ENCODE measurements at regions not wholly inside any gene's neighbourhood (a gene's known extent, or its start where the extent isn't known, plus 50 kb on each side); places are given as distances from the start of the nearest gene placed in this dataset.

DNA sequence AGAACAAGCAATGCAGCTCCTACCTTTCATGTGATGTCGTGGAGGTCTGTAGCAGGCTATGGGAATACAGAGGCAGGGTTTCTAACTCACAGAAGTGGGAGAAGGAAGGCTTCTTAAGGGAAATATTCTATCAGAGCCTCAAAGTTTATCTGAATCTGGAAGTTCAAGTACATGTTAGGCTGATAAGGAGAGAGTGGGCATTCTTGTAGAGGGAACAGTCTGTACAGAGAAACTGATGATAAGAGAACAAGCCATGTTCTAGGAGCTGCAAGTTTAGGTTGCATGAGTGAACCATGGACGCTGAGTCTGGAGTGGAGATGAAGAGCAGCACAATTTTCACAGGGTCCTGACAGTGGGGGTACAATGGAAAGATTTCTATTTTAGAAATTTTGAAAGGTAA lies 344.0 kb downstream of the CHRM3 start:
- no peak for DNase-seq (ENCODE audit: low read depth in 2 of 2)

DNA sequence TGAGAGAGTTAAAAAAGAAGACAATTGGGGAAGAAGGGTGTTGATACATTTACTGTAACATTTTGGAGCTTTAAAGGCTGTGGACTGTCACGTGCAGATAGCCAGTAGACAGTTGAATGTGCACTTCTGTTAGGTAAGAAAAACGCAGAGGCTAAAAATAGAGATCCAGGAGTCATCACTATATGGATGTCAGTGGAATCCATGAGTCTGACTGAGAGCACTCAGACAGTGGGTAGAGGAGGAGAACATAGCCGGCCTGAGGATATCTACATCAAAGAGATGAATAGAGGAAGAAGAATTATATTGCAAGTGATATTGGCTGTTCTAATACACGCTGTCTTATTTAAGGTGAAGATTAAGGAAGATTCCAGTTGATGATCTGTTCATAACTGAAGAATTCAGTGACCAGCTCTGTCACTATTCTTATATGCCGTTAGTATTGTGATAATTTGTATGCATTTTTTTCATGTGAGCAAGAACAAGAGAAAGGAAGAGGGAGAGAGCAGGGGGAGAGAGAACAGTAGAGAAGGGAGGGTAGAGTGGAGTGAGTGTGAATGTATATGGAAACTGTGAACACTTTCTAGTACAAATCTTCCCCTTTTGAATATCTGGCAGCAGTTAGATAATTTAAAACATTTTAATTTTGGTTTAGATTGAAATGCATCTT lies 344.8 kb downstream of the CHRM3 start:
- DNase-seq (ENCODE audit: low read depth in 2 of 2), result no peak

DNA sequence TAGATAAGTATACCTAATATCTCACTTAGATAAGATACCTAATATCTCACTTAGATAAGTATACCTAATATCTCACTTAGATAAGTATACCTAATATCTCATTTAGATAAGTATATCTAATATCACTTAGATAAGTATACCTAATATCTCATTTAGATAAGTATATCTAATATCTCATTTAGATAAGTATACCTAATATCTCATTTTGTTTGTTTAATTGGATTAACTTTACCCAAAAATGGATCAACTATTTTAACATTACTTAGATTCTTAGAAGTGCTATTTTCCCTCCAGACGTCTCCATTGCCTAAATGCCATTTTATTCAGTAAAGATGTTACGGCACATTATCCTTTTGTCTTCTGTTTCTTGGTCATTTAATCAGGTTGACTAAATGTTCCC lies 346.4 kb downstream of the CHRM3 start:
- DNase-seq (ENCODE audit: low read depth in 2 of 2), result no peak

DNA sequence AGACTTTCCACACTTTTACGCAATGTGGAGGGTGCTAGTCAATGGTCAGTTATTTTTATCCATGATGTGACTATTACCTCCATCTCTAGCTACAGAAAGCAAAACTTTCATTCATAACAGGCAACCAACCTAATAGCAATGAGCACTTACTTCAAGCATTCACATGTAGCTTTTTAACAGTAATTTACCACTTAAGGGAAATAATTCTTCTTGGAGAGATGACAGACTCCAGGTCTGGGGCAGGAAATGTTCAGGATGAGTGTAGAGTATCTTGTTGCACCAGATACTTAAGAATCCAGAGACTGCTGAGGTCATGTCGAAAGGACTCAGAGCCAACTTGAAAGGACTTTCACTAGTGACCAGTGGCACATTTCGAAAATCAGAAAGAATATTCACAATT lies 347.6 kb downstream of the CHRM3 start:
- DNase-seq (ENCODE audit: low read depth in 2 of 2), result no peak

DNA sequence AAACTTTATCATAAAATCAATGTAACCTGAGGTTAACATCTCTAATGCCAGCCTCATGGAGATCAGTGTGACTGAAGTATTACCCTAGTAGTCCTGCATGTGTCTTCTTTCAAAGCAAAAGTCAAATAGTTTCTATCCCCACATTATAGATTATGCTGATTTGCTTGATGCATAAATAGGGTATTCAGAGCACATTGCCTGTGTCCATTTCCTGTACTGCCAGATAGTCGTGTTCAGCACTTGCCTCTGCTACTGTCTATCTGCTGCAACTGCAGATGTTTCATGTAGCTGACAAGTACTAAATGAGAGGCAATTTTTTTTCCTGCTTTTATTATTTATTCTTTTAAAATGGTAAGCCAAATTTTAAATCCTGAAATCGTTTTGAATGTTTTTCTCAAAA lies 348.7 kb downstream of the CHRM3 start:
- DNase-seq (ENCODE audit: low read depth in 2 of 2), result no peak

DNA sequence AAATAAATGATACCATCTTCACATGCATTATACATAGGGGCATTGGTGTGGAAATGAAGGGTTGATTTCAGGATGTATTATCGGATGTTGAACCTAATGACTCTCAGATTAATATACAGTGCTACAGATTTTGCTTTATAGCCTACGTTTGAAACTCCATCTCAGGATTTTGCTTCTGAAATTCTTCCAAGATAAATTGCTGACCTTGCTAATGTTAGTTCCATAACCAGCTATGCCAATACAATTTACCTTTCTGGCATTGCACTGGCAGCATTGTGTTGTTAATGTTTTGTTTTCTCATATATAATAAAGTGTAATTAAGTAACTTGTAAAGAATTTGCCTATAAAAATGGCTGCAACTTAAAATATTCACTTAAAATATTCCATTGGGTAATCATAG lies 350.1 kb downstream of the CHRM3 start:
- DNase-seq (ENCODE audit: low read depth in 2 of 2), result no peak

DNA sequence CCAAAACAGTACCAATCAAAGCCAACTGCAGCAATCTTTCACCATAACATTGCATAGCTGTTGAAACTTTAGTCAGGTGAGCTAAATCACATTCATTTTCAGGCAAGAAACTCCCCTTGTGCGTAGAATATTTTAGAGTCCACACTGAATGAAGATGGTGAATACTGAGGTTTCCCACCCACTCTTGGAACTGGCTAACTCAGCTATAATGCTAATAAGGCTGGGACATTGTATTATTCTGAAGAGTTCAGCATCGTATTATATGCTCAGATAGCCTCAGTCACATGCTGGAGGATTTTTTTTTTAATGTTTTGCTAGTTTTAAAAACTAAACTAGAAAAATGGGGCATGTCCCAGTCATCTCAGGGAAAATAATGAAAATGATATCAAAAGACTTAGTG lies 352.3 kb upstream of the FMN2 start:
- no peak for DNase-seq (ENCODE audit: low read depth in 2 of 2)

DNA sequence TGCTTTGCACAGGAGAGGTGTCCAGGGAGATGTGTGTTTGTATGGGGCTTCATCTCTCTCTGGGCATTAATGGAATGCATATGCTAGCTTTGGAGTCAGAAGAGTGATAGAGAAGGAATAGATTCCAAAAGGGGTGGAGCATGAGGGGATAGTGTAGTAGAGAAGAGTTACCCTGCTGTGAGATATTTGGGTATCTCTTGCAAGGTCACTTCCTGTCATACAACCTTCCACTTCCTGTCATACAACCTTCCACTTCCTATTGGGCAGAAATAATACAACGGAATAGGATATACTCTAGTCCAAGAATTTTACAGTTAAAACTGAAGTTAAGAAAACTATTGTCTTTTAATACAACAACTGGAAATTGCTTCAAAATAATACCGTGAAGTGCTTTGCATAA lies 351.8 kb upstream of the FMN2 start:
- DNase-seq (ENCODE audit: low read depth in 2 of 2), result no peak

DNA sequence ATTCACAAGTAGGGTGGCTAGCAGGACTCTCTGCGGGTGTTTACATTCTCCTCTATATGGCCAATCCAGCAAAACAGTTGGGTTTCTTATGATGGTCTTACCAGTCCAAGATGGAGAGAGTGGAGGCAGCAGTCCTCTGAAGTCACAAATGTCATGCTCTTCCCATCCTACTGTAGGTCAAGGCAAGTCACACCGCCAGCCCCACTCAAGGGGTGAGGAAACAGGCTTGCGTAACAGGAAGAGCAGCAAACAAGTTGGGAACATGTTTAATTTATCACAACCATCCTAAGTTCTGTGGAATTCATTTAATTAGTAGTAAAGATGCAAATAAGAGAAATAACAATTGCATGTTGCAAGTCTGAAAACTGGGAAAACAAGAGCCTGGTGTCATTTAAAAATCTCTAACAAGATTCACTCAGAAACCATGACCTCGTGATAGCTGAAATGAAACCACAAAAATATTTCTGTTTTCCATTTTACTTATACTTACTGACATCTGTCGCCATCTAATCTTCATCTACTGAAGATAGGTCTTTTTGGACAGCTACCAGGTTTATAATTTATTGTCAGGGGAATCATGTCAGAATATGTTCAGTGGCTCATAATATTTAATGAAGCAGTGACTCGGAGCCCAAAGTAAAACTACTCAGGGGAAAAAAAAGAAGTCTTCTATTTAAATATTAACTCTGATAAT lies 349.1 kb upstream of the FMN2 start:
- no peak for DNase-seq (ENCODE audit: low read depth in 2 of 2)

DNA sequence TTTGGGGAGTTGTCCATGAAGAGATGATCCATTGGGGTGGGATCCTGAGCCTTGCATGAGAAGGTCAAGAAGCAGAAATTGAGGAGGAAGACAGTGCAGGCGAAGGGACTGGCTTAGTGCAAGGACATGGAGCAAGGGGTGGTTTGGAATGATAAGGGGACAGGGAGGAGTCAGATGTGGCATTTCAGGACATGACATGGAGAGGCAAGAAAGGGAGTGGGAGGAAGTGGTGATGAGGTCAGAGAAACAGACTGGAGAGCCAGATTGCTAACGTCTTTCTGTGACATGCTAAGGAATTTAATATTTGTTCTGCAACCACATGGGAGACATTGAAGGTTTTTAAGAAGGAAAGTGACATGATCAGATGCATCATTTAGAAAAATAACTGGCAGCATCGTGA lies 346.8 kb upstream of the FMN2 start:
- DNase-seq (ENCODE audit: low read depth in 2 of 2), result no peak

DNA sequence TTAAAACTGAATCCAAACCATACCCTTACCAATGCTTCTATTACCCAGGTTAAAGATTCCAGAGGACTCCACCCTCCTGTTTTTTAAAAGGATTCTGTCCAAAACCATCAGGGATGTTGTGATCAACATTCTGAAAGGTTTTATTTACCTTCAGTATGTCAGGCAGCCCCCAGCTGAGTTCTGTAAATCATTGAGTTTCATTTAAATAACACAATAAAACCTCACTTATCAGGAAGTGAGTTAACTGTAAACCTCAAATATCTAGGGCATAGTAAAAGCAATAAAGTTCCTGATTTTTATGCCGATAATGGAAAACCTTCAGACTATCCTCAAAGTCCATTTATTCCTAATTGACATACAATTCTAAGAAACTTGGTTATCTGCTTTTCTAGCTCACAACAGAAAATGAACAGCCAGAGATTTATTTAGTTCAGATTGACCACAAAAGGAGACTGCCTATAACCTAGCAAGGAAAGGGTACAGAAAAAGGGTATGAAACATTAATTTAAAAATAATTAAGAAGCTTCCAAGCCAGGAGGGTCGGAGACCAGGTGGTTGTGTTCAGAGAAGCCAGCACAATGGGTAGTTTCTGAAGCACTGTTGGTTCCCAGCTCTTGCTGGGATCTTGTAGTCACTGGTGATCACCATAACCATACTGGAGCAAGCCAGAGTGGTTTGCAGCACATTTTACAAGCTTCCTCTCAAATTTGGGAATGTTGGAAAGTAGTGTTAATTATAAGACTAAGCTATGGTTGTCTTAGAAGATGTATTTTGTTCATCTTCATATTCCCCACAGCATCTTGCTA lies 336.4 kb upstream of the FMN2 start:
- no peak for DNase-seq (ENCODE audit: low read depth in 2 of 2)

DNA sequence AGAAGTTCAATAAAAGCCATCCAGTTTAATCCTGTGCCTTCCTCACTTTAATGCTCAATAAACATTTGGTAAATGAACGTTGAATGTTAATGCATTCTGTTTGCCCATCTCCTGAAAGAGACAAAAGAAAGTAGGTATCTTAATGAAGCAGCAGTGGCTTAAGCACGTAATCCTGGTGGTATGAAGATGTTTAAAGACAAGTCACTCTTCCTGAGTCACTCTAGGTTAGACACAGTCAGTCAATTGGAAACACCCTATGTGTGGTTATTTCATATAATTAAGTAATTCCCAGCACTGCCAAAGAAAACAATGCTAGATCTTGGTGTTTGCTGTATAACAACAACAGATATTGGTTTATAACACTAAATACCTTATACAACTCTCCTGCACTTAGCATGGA lies 334.0 kb upstream of the FMN2 start:
- no peak for DNase-seq (ENCODE audit: low read depth in 2 of 2)

DNA sequence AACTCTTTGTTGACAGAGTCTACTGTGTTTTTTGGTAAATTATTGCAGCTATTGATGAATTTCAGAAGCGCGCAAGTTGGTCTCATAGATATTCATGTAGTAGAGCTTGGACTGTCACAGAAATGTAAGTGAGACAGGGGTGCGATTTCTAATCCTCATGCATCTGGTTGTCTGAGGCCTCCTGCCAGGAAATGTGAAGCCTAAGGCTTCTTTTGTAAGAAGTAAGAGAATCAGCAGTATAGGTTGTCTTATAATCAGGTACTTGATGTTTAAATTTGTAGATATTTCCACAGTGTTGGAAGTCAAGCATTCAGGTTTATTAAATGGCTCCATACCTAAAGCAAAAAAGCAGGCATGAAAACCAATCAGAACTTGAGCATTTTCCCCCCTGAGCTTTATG lies 332.9 kb upstream of the FMN2 start:
- DNase-seq (ENCODE audit: low read depth in 2 of 2), result no peak

DNA sequence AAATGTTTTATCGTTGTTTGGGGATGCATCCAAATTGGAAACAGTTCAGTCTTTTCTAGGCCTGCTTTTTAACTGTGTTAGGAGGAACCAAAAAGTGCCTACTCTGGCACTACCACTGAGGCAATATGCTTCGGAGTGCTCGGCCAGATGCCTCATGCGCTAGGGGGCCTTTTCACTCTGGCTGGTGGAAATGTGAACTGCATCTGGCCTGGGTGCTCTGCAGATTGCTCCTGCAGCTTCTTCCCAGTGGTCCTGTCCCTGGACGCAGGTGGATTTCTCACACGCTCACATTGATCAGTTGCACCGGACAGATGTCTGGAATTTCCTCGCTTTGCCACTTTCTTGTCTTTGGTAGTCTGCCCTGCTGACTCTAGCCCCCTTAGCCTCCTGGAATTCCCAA lies 330.2 kb upstream of the FMN2 start:
- DNase-seq (ENCODE audit: low read depth in 2 of 2), result no peak

DNA sequence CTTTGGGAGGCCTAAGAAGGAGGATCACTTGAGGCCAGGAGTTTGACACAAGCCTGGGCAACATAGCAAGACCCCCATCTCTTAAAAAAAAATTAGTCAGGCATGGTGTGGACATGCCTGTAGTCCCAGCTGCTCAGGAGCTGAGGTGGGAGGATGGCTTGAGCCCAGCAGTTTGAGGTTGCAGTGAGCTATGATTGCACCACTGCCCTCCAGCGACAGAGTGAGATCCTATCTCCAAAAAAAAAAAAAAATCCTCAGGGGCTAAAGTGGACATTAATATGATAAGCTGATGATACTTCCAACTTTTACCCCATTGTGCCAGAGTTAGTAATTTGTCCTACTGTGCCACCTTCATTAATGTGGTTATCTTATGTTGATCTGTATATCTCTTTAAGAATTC lies 327.8 kb upstream of the FMN2 start:
- DNase-seq (ENCODE audit: low read depth in 2 of 2), result no peak

DNA sequence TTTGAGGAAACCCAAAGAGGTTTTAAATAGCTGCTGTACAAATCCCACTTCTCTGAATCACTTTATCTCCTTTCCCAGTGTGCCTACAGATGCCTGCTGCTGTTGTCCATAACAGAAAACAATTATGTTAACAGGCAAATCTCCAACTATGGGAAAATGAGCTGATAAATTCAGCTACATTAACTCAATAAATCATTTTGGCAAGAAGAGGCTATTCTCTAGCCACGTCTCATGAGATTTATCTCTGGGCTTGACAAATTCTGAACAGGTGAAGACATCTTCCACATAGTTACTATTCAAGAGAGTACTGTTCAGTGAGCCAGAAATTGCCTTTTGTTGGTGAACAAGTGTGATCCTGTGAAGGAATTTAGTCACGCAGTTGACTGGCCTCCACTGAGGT lies 327.1 kb upstream of the FMN2 start:
- DNase-seq (ENCODE audit: low read depth in 2 of 2), result no peak

DNA sequence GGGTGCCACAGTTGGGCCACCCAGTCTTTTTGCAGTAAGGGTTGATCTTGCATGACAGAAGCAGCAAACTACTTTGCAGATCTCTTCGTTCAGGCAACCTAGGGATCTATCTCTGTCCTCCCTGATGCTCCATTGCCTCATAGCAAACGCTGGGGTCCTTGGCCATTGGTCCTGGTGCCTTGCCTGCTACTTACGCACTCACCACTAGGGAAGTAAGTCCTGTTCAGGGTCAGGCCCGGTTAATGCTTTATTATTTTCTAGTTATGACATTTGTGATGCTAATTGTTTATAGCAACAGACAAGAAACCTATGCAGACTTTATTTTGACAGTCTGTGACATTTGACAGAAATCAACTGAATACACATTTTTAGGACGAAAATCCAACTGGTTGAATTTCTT lies 326.5 kb upstream of the FMN2 start:
- DNase-seq (ENCODE audit: low read depth in 2 of 2), result no peak

DNA sequence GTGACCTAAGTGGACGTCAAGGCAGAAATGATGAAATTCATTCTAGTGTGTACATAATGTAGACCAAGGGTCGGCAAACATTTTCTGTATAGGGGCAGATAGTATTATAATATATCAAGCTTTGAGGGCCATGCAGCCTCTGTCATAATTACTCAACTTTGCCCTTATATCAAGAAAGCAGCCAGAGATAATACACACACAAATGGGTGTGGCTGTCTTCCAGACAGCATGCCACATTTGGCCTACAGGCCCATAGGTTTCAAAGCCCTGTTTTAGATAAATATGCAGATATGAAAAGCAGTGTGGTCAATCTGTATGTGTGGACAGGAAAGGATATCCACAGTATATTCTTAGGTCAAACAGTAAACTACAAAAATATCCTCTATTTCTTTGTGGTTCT lies 320.1 kb upstream of the FMN2 start:
- DNase-seq (ENCODE audit: low read depth in 2 of 2), result no peak

DNA sequence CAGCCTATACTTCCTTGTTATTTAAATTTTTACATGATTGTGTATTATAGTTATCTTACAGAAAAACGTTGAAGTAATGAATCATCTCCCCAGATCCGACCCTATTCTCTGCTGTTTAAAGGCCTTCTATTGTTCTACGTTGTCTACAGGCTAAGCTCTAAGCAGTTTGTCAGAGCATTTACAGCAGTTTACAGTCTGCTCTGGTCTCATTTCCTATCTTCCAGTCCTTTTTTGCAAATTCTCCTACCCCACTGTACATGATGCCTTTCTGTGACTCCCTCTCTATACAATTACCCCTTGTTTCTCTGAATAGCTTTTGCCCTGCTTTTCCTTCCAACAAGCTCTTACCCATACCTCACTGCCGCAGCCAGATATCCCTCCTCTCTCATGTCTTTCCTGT lies 319.2 kb upstream of the FMN2 start:
- DNase-seq (ENCODE audit: low read depth in 2 of 2), result no peak

DNA sequence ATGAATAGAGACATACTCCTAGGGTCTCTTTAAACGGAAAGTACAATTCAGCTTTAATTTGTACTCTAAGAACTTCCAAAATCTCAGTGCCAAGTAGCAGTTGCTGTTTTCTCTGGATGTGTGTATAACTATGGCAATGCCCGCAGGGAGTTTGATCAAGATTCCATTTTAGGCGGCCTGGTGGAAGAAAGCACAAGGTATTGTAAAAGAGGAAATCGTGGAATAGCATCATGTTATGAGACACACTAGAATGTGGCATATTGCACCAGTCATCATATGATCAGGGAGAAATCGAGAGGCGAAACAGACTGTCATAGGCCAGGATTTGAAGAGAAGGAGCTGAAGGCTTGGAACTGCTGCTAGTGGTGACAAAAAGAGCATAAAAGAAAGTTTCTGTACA lies 316.2 kb upstream of the FMN2 start:
- DNase-seq (ENCODE audit: low read depth in 2 of 2), result no peak

DNA sequence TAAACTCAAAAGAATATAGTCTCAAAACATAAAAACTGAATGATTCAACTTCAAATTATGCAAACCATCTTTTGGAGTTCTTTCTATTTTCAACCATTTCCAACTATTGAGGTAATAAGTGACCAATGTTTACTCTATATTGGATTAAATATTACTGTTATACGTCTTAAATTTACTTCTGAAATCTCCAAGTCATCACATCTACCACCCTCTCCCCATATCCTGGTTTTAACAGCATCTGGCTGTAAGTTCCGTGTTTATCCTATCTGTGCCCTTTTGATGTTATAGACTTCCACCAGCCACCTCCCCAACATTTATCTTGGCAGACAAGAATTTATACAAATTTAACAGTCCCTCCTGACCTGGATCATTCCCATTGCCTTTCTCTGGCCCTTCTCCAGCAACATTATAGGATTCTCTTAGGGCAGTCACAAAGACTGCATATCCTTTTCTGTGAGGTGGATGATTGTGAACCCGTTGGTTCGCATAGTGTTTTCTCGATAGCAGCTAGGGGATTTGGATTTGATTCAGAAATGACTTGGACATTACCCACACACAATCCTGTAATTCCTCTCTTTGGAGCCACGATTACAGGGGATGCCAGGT lies 313.4 kb upstream of the FMN2 start:
- no peak for DNase-seq (ENCODE audit: low read depth in 2 of 2)

DNA sequence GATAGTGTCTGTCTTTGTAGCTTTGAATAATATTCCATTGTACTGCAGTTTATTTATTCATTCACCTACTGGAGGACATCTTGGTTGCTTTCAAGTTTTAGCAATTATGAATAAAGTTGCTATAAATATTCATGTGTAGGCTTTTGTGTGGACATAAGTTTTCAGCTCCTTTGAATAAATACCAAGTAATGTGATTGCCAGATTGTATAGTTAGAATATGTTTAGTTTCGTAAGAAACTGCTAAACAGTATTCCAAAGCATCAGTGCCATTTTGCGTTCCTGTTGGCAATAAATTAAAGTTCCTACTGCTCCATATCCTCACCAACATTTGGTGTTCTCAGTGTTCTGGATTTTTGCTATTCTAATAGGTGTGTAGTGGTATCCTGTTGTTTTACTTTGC lies 311.7 kb upstream of the FMN2 start:
- DNase-seq (ENCODE audit: low read depth in 2 of 2), result no peak

DNA sequence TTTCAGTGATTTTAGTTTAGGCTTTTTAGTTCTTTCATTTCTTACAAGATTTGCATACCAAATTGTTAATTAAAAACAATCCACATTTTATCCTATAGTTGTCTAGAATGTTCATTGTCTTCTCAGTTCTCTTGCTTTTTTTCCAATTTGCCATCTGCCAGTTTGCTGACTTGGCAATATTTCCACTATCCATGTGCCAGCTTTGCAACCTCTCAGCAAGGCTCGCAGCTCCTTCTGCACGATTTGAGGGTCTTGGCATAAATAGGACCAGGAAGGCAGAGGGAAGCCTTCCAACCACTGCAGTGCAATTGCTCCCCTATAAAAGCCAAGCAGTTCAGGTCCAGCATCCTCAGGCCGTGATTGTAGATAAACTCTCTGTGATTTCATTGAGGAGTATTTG lies 306.8 kb upstream of the FMN2 start:
- no peak for DNase-seq (ENCODE audit: low read depth in 2 of 2)
